Stimulated activated CD8-positive, alpha-beta memory T cell treated with anti-CD3 and anti-CD28 coated beads, Interleukin-4, amount 100 ng/mL, for 4 hours (primary cell): ENCODE measurements at regions not wholly inside any gene's neighbourhood (a gene's known extent, or its start where the extent isn't known, plus 50 kb on each side); places are given as distances from the start of the nearest gene placed in this dataset.
"Not testable (repeated sequence)": the region's sequence is repeated elsewhere in the genome, so short reads cannot be mapped to it uniquely, and the experiment has no call there.

Experiments used
- DNase-seq, 2 donors: peaks; one replicate each; pipeline ENCODE4 v3.0.0-alpha.2; 2020; ENCODE audit warnings: low read depth in 2 of 2, low spot score in 1 of 2

DNA sequence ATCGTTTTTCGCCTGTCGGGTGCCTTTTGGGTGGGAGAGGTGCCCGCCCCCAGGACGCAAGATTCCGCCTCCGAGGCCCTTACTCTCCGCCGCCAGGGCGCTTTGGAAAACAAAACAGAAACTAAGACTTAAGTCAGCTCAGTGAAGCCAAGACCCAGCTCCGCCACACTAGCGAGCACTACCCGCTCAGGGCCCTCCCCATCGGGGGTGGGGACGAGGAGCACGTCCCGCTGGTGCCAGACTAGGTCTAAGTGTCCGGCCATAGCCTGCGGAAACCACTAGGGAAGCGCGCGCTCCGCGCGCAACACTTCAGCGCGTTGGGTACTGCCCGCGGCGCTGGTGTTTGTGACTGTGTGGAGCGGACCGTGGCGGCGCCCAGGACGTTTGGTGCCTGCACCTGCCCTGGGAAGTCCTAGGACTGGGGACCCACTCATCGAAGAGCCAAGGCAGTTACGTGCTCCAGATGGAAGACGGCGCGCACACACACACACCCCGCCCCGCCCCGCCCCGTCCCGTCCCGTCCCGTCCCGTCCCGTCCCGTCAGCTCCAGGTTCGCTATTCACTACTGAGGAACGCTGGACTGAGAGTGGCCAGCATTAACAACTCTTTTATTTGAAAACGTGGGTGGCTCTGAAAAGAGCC is 57.6 kb upstream of the BOLA1 start:
- not testable (repeated sequence) for DNase-seq

DNA sequence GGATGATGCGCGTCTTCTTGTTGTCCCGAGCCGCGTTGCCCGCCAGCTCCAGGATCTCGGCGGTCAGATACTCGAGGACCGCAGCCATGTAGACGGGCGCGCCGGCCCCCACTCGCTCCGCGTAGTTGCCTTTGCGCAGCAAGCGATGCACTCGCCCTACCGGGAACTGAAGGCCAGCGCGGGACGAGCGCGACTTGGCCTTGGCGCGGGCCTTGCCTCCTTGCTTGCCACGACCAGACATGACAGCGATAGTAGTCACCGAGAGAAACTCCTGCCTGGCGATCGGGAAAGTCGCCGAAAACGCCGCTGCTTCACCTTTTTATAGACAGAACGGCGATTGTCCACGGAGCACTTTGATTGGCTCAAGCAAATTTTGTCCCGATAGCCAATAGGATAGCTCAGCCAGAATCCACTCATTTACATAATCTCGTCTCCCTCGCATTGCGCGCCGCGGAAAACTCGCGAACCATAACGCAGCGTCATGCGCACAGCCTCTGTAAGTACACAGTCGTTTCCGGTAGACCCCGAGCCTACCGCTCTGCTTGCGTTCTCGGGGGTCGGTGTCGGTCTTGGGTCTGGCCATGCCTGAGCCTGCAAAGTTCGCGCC is 56.8 kb upstream of the BOLA1 start:
- not testable (repeated sequence) for DNase-seq

DNA sequence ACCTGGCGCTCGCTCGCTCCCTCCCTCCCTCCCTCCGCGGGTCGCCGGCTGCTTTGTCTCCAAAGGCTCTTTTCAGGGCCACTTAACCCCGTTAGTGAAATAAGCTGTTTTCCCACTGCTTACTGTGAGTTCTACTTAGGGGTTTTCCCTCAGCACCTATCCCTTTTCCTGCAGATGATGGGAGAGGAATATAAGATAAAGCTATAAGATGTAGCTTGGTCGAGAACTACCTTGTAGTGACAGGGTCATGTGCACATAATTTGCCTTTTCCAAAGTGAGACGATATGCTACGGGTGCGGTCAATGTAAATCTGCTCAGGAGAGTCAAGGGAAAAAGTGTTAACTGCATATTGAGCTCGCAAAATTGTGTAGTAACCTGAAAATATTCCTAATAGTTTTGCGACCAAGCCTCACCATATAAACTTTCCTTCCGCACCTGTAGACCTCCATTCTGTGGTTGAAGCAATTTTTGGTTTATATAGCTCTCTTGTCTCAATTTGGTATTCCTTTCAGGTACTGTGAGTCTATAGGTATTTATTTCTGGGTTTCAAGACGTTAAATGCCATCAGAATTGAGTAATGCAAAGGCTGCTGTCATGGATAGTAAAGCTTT is 55.8 kb upstream of the BOLA1 start:
- DNase-seq, result no peak

DNA sequence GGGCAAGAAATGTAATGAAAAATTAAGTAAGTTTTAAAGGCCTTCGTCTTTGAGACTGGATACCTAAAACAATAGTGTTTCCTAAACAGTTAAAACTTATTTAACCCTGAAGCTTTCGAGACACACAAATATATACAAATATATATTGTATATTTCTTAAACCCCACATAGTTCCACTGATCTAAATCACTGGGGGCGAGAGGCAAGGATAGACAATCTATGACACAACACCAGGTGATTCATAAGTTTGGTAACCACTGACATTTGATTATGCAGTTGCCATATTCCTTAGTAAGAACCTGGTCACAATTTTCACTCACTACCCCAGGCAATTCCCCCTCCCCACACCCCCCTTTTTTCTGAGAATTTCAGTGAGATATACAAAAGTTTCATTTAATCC is 55.3 kb upstream of the BOLA1 start:
- DNase-seq, result peak in 1 of 2 donors; percentile 1

DNA sequence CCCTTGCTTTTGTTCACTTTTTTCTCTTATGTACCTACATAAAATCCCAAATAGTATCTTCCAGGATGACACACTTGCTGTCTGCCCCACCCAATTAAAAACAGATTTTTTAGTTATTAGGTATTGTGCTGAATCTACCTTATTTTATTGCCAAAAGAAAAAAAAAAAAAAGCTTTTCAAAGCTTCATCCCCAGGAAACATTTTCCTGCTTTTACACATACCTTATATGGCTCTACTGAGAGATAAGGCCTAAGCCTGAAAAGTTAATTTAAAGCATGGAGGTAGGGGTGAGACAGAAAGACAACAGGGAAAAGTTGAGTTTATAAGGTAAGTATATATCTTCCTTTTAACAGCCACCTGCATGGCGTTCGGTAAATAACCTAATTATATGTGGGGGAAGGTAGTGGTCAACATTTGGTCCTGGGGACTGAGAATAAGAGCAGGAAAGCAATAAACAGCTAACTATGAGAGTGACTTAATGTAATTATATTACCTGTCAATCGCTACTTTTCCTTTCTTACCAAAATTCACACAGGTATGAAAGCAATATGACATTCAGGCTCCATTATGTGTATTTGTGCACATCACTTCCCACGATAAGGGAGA is 54.6 kb upstream of the BOLA1 start:
- no peak for DNase-seq

DNA sequence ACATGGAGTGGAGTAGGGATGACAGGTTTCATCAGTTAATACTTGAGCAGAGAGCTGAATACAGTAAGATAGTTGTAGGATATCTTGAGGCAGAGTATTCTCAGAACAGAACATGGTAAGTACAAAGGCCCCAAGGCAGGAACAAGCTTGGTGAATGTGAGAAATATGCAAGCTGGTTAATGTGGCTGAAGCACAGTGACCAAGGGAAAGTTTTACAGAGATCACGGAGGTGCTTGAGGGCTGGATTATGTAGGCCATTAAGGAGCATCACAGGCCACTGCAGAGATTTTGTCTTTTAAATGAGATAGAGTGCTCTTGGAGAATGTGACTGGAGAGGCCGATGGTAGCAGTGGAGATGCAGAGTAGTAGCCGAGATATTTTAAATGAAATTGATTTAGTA is 54.0 kb upstream of the BOLA1 start:
- no peak for DNase-seq

DNA sequence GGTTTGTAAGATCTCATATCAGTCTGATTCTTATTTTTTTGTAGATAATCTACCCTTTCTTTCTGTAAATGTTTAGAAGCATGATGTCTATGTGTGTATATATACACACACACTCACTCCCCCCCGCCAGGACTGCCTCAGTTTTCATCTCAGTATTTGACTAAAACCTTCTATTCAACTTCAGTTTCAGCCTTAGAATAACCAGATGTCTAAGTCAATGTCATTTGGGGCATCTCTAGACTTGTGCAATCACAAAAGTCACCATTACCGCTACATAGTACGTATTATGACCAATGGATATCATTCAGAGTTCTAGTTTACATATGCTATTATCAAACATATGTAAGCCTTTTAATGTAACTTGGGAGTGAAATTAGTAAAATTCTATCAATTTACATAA is 53.3 kb upstream of the BOLA1 start:
- DNase-seq, result no peak

DNA sequence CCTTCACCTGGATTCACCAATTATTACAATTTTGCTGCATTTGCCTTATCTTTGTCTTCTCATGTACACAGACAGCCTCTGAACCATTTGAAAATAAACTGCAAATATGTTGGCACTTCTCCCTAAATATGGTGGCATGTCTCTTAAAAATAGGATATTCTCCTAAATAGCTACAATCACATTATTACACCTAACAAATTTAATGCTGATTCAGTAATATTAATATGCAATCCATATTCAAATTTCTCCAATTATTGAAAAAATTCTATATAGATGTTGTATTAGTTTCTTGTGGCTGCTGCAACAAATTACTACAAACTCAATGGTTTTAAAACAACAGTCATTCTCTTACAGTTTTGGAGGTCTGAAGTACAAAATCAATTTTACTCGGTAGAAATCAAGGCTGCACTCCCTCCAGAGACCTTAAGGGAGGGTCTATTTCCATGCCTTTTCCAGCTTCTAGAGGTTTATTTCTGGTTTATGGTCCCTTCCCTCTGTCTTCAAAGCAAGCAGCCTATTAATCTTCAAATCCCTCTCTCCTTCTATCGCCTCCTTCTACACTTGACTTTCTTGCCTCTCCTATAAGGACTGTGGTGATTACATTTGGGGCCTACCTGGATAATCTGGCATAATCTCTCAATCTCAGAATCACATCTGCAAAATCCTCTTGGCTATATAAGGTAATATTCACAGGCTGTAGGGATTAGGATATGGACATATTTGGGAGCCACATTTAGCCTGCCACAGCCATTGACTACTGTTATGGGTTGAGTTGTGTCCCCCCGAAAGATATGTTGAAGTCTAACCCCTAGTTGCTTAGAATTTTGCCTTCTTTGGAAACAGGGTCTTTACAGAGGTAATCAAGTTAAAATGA is 52.5 kb upstream of the BOLA1 start:
- DNase-seq, result no peak

DNA sequence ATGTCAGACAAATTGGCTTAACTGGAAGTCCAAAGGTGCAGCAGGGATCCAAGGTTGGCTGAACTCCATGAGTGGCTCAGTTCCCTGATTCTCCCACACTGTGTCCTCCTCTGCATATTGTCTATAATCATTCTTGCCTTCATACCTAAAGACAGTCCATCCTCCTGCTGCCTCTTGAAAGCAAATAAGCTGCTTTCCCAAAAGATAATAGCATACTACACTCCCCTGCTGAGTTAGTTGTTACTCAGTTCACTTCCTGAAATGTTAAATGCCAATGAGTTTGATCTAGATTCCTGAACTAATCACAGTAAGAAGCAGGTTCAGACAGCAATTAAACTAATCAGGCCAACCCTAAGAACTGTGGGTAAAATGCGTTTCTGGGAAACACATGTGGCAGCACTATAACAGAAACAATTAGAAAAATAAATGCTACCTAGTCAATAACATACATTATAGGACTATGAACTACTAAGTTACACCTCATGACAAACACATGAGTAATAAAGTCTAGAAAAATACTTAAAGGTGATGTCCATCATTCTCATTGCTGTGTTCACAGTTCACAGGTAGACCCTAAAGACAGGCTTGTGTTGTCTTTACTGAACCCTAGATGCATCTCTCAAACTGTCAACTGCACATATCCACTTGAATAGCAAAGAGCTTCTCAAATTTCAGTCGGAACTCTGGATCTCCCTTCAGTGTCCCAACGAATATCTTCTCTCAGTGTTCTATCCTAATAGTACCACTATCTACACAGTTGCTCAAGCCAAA is 50.8 kb upstream of the BOLA1 start:
- DNase-seq, result no peak

DNA sequence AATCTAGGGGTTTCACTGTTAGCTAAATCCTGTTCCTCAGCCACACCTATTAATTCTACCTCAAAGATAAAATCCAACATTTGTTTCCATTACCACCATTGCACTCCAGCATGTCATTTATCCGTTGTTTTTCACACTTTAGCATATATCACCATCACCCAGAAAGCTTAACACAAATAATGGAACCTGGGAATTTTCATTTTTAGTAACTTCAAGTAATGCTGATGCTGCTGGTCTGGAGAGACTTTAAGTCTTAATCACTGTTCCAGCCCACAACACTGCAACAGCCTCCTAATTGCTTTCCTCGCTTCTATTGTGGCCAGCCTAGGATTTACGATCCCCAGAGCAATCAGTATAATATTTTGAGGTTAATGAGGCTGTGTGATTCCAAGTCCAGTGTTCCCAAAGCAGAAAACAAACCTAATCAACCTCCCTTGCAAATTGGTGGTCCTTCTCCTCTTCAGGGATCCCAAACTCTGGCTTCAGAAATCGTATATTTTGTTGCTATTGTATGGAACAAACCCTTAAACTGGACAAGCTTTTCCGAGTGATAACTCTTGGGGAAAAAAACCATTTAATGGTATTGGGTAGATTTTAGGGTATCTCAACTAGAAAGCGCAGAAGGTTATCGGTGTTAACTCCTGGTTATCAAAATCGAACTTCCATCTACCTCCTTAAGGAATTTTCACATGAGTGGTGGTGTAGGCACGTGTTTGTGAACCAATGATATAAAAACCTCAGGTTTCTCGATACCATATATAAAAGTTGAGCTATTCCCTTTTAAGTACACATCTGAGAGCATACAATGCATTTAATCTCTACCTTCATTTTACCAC is 50.0 kb upstream of the BOLA1 start:
- DNase-seq, result no peak
